B cell (primary cell): ENCODE measurements at regions not wholly inside any gene's neighbourhood (a gene's known extent, or its start where the extent isn't known, plus 50 kb on each side); places are given as distances from the start of the nearest gene placed in this dataset.

Experiments used
- ATAC-seq: fragments of 200-7000 bp; cut with Tn5 transposase; one replicate; pipeline ENCODE4 v1.10.0; 2021; ENCODE audit warnings: low read depth, mild to moderate bottlenecking, moderate number of reproducible peaks, moderate library complexity
- CTCF ChIA-PET: fragments of 350-600 bp; sonication (Branson Sonifier 250); formaldehyde crosslinking; loops from one replicate; lab custom pipeline; 2021; ENCODE audit warnings: antibody characterized with exemption, inconsistent platforms; lab: Charles Lee
- POLR2A ChIA-PET: fragments of 350-600 bp; sonication (Branson Sonifier 250); formaldehyde crosslinking; loops from one replicate; lab custom pipeline; 2021; ENCODE audit warnings: antibody characterized with exemption; lab: Charles Lee
- DNase-seq: peaks from one replicate; pipeline ENCODE4 v3.0.0; 2013
- H2AFZ ChIP-seq: 2 replicates; pipeline ENCODE4 v1.6.1; 2012; ENCODE audit warnings: mild to moderate bottlenecking, low read depth, low read length; ENCODE audit not compliant: insufficient read depth, poor library complexity, severe bottlenecking
- H3K27ac ChIP-seq, 2 donors: 1 replicate in 1 of 2; 2 replicates in 1 of 2; pipeline ENCODE4 v1.5.1; 2012 to 2013; ENCODE audit warnings: low read length in 2 of 2, mild to moderate bottlenecking in 2 of 2, moderate library complexity in 1 of 2
- H3K27me3 ChIP-seq, 4 experiments: fragments of 200-600 bp in 1 of 4; sonication (generic) in 1 of 4; replicated peaks in 1 of 4; 1 replicate in 2 of 4; 2 replicates in 2 of 4; pipeline versions ENCODE4 v1.6.1 to v1.7.0; 2013 to 2016; ENCODE audit warnings: low read length in 3 of 4, mild to moderate bottlenecking in 2 of 4, mixed read lengths in 1 of 4, moderate library complexity in 1 of 4; ENCODE audit not compliant: insufficient read depth in 4 of 4, control insufficient read depth in 3 of 4; ENCODE audit errors: control extremely low read depth in 1 of 4
- H3K36me3 ChIP-seq, 2 experiments: replicated peaks in 1 of 2; 1 replicate in 1 of 2; 2 replicates in 1 of 2; pipeline versions ENCODE4 v1.6.1 to v1.7.1; 2013; ENCODE audit warnings: low read length in 1 of 2; ENCODE audit not compliant: insufficient read depth in 2 of 2, control insufficient read depth in 1 of 2; ENCODE audit errors: control extremely low read depth in 1 of 2, extremely low read depth in 1 of 2
- H3K4me1 ChIP-seq, 2 donors: fragments of 200-600 bp in 1 of 2; sonication (generic) in 1 of 2; 1 replicate in 1 of 2; 2 replicates in 1 of 2; pipeline versions ENCODE4 v1.5.1 to v1.6.1; 2013 to 2017; ENCODE audit warnings: low read length in 2 of 2; ENCODE audit not compliant: control insufficient read depth in 2 of 2, insufficient read depth in 2 of 2
- H3K4me2 ChIP-seq: replicated peaks from 2 replicates; pipeline ENCODE3; 2012; ENCODE audit warnings: mild to moderate bottlenecking, low read depth, low read length; ENCODE audit not compliant: poor library complexity, severe bottlenecking
- H3K4me3 ChIP-seq, 5 experiments: fragments of 200-600 bp in 1 of 5; sonication (generic) in 1 of 5; 1 replicate in 3 of 5; 2 replicates in 2 of 5; pipeline versions ENCODE4 v1.5.1 to v1.7.0; 2011 to 2016; ENCODE audit warnings: low read length in 4 of 5, mild to moderate bottlenecking in 4 of 5, low read depth in 2 of 5, control low read depth in 1 of 5, moderate library complexity in 1 of 5; ENCODE audit not compliant: insufficient read depth in 1 of 5; ENCODE audit errors: control extremely low read depth in 1 of 5, extremely low read depth in 1 of 5
- H3K79me2 ChIP-seq: fragments of 200-600 bp; sonication (generic); one replicate; pipeline ENCODE4 v1.6.0; 2016; ENCODE audit warnings: low read length; ENCODE audit not compliant: control insufficient read depth, insufficient read depth
- H3K9ac ChIP-seq: fragments of 200-600 bp; sonication (generic); 2 replicates; pipeline ENCODE4 v1.6.1; 2017; ENCODE audit warnings: mild to moderate bottlenecking, low read length, moderate library complexity
- H3K9me3 ChIP-seq, 3 donors: one replicate each; pipeline versions ENCODE4 v1.6.1 to v1.7.1; 2013; ENCODE audit warnings: low read length in 2 of 3; ENCODE audit not compliant: control insufficient read depth in 2 of 3, insufficient read depth in 1 of 3; ENCODE audit errors: control extremely low read depth in 1 of 3
- H4K20me1 ChIP-seq: 2 replicates; pipeline ENCODE4 v1.6.0; 2012; ENCODE audit warnings: mild to moderate bottlenecking, low read length; ENCODE audit not compliant: insufficient read depth, control insufficient read depth, poor library complexity, severe bottlenecking
- H3K27ac Mint-ChIP-seq: one replicate; pipeline ENCODE4 v1.8.0; 2021; ENCODE audit warnings: mixed read lengths
- H3K27me3 Mint-ChIP-seq: one replicate; pipeline ENCODE4 v1.8.0; 2021; ENCODE audit warnings: mixed read lengths
- H3K4me1 Mint-ChIP-seq: one replicate; pipeline ENCODE4 v1.8.0; 2021; ENCODE audit warnings: mixed read lengths
- H3K4me3 Mint-ChIP-seq: one replicate; pipeline ENCODE4 v1.8.0; 2021; ENCODE audit warnings: mixed read lengths
- H3K9me3 Mint-ChIP-seq: one replicate; pipeline ENCODE4 v1.8.0; 2022; ENCODE audit warnings: mixed read lengths; ENCODE audit not compliant: insufficient read depth
- EZH2 ChIP-seq: IDR thresholded peaks from 2 replicates; pipeline ENCODE4 v1.6.1; 2012; ENCODE audit warnings: borderline replicate concordance, low read depth, mild to moderate bottlenecking, moderate library complexity, low read length; ENCODE audit not compliant: insufficient read depth, poor library complexity, severe bottlenecking
- WGBS: methylation state at CpG from one replicate; pipeline ENCODE4 v1.1.5; 2013; ENCODE audit warnings: missing lambda C conversion rate; ENCODE audit not compliant: insufficient coverage; 5-methylcytosine and 5-hydroxymethylcytosine counted together
- intact Hi-C: fragments of 100-400 bp; cut with micrococcal nuclease; formaldehyde crosslinking; loops from one replicate; pipeline ENCODE4 v1.10.0; 2022
- TF ChIP-seq, protein P1 (sequence below): fragments of 200-600 bp; IDR thresholded peaks from one replicate; pipeline ENCODE4 v1.8.0; 2022; ENCODE audit warnings: antibody characterized with exemption, mild to moderate bottlenecking

- H3K4me3 Mint-ChIP-seq: no peak overlapping the region
- no peaks in the 10 kb centered on the region for H3K9me3 Mint-ChIP-seq
- no peaks in the 10 kb centered on the region for H3K27me3 Mint-ChIP-seq
- Histone ChIP-seq H3K36me3 (no peaks in the 10 kb centered on the region), H3K27me3 (no peaks in the 10 kb centered on the region), H4K20me1 (no peaks in the 10 kb centered on the region), H3K79me2 (no peaks in the 10 kb centered on the region), H3K9ac (no peak overlapping the region), H3K4me2 (no peak overlapping the region), H3K9me3 (peaks cover 0 to 2% (median 0%) of the 10 kb centered on the region in 3 donors), H3K4me3 (no peak overlapping the region), H3K4me1 (no peaks in the 10 kb centered on the region), H3K27ac (no peak overlapping the region), H2AFZ (no peak overlapping the region)
- intact Hi-C loops: no loop called here
- DNase-seq (no peak), ATAC-seq (no peak)
- no peak overlapping the region for H3K27ac Mint-ChIP-seq
- no CpG with 5 or more reads among the region's 4 CpGs for WGBS
- no peaks in the 10 kb centered on the region for H3K4me1 Mint-ChIP-seq
- TF ChIP-seq, protein P1, sequence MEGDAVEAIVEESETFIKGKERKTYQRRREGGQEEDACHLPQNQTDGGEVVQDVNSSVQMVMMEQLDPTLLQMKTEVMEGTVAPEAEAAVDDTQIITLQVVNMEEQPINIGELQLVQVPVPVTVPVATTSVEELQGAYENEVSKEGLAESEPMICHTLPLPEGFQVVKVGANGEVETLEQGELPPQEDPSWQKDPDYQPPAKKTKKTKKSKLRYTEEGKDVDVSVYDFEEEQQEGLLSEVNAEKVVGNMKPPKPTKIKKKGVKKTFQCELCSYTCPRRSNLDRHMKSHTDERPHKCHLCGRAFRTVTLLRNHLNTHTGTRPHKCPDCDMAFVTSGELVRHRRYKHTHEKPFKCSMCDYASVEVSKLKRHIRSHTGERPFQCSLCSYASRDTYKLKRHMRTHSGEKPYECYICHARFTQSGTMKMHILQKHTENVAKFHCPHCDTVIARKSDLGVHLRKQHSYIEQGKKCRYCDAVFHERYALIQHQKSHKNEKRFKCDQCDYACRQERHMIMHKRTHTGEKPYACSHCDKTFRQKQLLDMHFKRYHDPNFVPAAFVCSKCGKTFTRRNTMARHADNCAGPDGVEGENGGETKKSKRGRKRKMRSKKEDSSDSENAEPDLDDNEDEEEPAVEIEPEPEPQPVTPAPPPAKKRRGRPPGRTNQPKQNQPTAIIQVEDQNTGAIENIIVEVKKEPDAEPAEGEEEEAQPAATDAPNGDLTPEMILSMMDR: no peak
- no peak for TF ChIP-seq EZH2
- ChIA-PET POLR2A (no interaction called here), CTCF (no interaction called here)
These were observed 579.0 kb downstream of the EPHA7 start for GRCh38 chr6:92840246-92840930.

DNA sequence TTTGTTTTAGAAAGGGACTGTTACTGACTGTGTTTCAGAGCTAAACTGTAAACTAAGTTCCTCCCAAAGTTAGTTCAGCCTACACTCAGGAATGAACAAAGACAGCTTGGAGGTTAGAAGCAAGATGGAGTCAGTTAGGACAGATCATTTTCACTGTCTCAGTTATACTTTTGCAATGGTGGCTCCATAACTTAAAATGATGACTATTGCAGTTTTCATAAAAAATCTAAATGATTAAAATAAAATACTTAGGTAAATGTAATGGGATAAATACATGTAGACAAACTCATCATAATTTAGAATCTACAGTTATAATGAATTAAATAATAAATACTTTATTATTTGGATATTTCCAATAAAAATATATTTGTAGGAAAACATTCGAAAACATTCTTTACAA lies 590.6 kb downstream of the EPHA7 start:
- Mint-ChIP-seq H3K9me3 (no peaks in the 10 kb centered on the region), H3K4me1 (no peaks in the 10 kb centered on the region), H3K27ac (no peak overlapping the region), H3K4me3 (no peak overlapping the region), H3K27me3 (no peaks in the 10 kb centered on the region)
- H4K20me1 ChIP-seq: no peaks in the 10 kb centered on the region
- TF ChIP-seq EZH2: no peak
- TF ChIP-seq, protein P1: no peak
- ChIA-PET CTCF (no interaction called here), POLR2A (no interaction called here)
- H3K9ac ChIP-seq: no peak overlapping the region
- no peaks in the 10 kb centered on the region for H3K9me3 ChIP-seq
- intact Hi-C loops: no loop called here
- no peaks in the 10 kb centered on the region for H3K79me2 ChIP-seq
- no peaks in the 10 kb centered on the region for H3K36me3 ChIP-seq
- H3K4me2 ChIP-seq: no peak overlapping the region
- H3K27me3 ChIP-seq: no peaks in the 10 kb centered on the region
- WGBS: no CpG with 5 or more reads among the region's 1 CpG
- H3K4me1 ChIP-seq: no peaks in the 10 kb centered on the region
- DNase-seq (no peak), ATAC-seq (no peak)
- no peak overlapping the region for H3K4me3 ChIP-seq
- H2AFZ ChIP-seq: no peak overlapping the region
- H3K27ac ChIP-seq: no peak overlapping the region
